Right cardiac atrium (tissue), 5 donors: ENCODE measurements at regions not wholly inside any gene's neighbourhood (a gene's known extent, or its start where the extent isn't known, plus 50 kb on each side); places are given as distances from the start of the nearest gene placed in this dataset.
"Not testable (repeated sequence)": the region's sequence is repeated elsewhere in the genome, so short reads cannot be mapped to it uniquely, and the experiment has no call there.

Source experiments
- ATAC-seq, 2 donors: fragments of 200-7000 bp; cut with Tn5 transposase; one replicate each; pipeline versions ENCODE4 v1.8.0 to v1.9.1; 2020; ENCODE audit warnings: moderate library complexity in 2 of 2, mild to moderate bottlenecking in 1 of 2
- DNase-seq, 3 donors: peaks; one replicate each; pipeline ENCODE4 v3.0.0-alpha.2; 2020
- H3K27ac ChIP-seq: one replicate; pipeline ENCODE4 v1.5.1; 2013; ENCODE audit warnings: mild to moderate bottlenecking, low read length, control low read depth, moderate library complexity
- H3K27me3 ChIP-seq: one replicate; pipeline ENCODE4 v1.6.1; 2013; ENCODE audit not compliant: control insufficient read depth, insufficient read depth
- H3K4me1 ChIP-seq: one replicate; pipeline ENCODE4 v1.6.1; 2013; ENCODE audit warnings: low read length; ENCODE audit not compliant: control insufficient read depth, insufficient read depth
- H3K4me3 ChIP-seq: one replicate; pipeline ENCODE4 v1.5.1; 2013; ENCODE audit warnings: low read length, control low read depth
- H3K9me3 ChIP-seq: one replicate; pipeline ENCODE4 v1.6.1; 2013; ENCODE audit warnings: low read length; ENCODE audit not compliant: control insufficient read depth
- WGBS: extraction: QIAGEN DNeasy Blood & Tissue Kit; methylation state at CpG from one replicate; pipeline ENCODE4 v1.1.7; 2013; 5-methylcytosine and 5-hydroxymethylcytosine counted together
- intact Hi-C, 4 donors: fragments of 100-400 bp; cut with DNase I; formaldehyde crosslinking; loops; one replicate each; pipeline versions ENCODE4 v1.11.0 to v1.14.0; 2022 to 2023
- donor health status: healthy with polysubstance abuse.
- donor health status: DM: no; HTN: yes; CAD: no.
- donor health status: DM: no; HTN: no; CAD: no.
- donor health status: DM: no; HTN: yes; CAD: no; lungs with severe emphysema.
- donor health status: DM: yes; HTN: yes; CAD: no.

GRCh38 chr16:10272250-10272854 lies 90.1 kb upstream of the GRIN2A start:
- H3K4me1 ChIP-seq, H3K4me3 ChIP-seq, H3K27ac ChIP-seq, intact Hi-C loops, ATAC-seq, H3K9me3 ChIP-seq, H3K27me3 ChIP-seq, DNase-seq: not testable (repeated sequence)
- 90% methylated on average over 6 of the region's 6 CpGs for WGBS

- WGBS = 89% methylated on average over 13 of the region's 13 CpGs
- DNase-seq, H3K4me3 ChIP-seq, H3K27ac ChIP-seq, intact Hi-C loops, H3K9me3 ChIP-seq, H3K4me1 ChIP-seq, ATAC-seq, H3K27me3 ChIP-seq: not testable (repeated sequence)
Measured at GRCh38 chr16:10275214-10275996, 93.2 kb upstream of the GRIN2A start.

- ATAC-seq (no peak), DNase-seq (no peak)
- Histone ChIP-seq H3K4me1 (no peaks in the 10 kb centered on the region), H3K27me3 (no peaks in the 10 kb centered on the region), H3K27ac (no peak overlapping the region), H3K9me3 (peaks cover 3% of the 10 kb centered on the region), H3K4me3 (no peak overlapping the region)
- intact Hi-C loops = no loop called here
- 85% methylated on average over 18 of the region's 18 CpGs for WGBS
Measured at GRCh38 chr16:10277597-10277996, 95.4 kb upstream of the GRIN2A start.

GRCh38 chr16:10280262-10281170 lies 98.3 kb upstream of the GRIN2A start:
- Histone ChIP-seq H3K27me3 (no peaks in the 10 kb centered on the region), H3K27ac (no peak overlapping the region), H3K4me1 (no peaks in the 10 kb centered on the region), H3K9me3 (peaks cover 3% of the 10 kb centered on the region), H3K4me3 (no peak overlapping the region)
- DNase-seq (no peak), ATAC-seq (no peak)
- 49% methylated on average over 11 of the region's 11 CpGs for WGBS
- intact Hi-C loops = no loop called here

DNA sequence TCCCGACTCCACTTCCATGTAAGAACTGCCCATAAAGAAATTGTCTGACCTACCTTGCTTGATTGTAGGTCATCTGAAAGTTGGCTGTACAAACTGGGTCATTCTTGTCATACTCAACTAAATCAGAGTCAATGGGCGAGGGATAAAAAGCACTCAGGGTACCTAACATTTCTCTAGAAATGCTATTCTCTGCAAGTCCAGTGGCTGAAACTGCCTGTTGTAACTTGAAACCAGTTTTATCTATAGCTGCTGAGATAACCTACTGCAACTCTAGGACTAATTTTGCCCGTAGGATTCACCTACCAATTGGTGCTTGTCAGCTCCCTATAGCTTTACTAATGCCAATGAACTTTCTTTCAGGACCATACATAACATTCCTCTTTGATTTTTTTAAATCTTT lies 100.1 kb upstream of the GRIN2A start:
- Histone ChIP-seq H3K9me3 (peaks cover 3% of the 10 kb centered on the region), H3K27ac (no peak overlapping the region), H3K4me1 (no peaks in the 10 kb centered on the region), H3K4me3 (no peak overlapping the region), H3K27me3 (no peaks in the 10 kb centered on the region)
- DNase-seq (no peak), ATAC-seq (no peak)
- intact Hi-C loops = no loop called here
- WGBS = 46% methylated on average over 3 of the region's 3 CpGs

GRCh38 chr16:10283246-10283645 lies 101.0 kb upstream of the GRIN2A start:
- H3K27ac ChIP-seq, H3K27me3 ChIP-seq, H3K4me1 ChIP-seq, ATAC-seq, H3K4me3 ChIP-seq, intact Hi-C loops, H3K9me3 ChIP-seq, DNase-seq: not testable (repeated sequence)
- WGBS = 70% methylated on average over 8 of the region's 8 CpGs

GRCh38 chr16:10290467-10291105 lies 95.3 kb upstream of the ATF7IP2 start:
- WGBS = 88% methylated on average over 1 of the region's 2 CpGs
- not testable (repeated sequence) for ATAC-seq

GRCh38 chr16:10292197-10292596 lies 93.7 kb upstream of the ATF7IP2 start:
- DNase-seq, H3K27ac ChIP-seq, H3K4me3 ChIP-seq, ATAC-seq, intact Hi-C loops, H3K27me3 ChIP-seq, H3K9me3 ChIP-seq, H3K4me1 ChIP-seq: not testable (repeated sequence)
- WGBS = 82% methylated on average over 9 of the region's 9 CpGs

More at GRCh38 chr16:10290467-10291105, 95.3 kb upstream of the ATF7IP2 start:
- H3K27ac ChIP-seq, H3K4me3 ChIP-seq, H3K4me1 ChIP-seq, intact Hi-C loops, DNase-seq, H3K9me3 ChIP-seq, H3K27me3 ChIP-seq: not testable (repeated sequence)

DNA sequence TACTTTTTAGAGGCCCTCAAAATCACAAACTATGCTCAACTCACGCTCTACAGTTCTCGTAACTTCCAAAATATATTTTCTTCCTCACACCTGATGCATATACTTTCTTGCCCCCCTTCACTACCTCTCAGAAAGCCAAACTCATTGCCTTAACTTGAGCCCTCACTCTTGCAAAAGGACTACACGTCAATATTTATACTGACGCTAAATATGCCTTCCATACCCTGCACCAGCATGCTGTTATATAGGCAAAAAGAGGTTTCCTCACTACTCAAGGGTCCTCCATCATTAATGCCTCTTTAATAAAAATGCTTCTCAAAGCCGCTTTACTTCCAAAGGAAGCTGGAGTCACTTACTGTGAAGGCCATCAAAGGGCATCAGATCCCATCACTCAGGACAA lies 92.9 kb upstream of the ATF7IP2 start:
- H3K4me3 ChIP-seq, intact Hi-C loops, H3K4me1 ChIP-seq, DNase-seq, ATAC-seq, H3K27ac ChIP-seq, H3K9me3 ChIP-seq, H3K27me3 ChIP-seq: not testable (repeated sequence)
- 76% methylated on average over 5 of the region's 5 CpGs for WGBS

DNA sequence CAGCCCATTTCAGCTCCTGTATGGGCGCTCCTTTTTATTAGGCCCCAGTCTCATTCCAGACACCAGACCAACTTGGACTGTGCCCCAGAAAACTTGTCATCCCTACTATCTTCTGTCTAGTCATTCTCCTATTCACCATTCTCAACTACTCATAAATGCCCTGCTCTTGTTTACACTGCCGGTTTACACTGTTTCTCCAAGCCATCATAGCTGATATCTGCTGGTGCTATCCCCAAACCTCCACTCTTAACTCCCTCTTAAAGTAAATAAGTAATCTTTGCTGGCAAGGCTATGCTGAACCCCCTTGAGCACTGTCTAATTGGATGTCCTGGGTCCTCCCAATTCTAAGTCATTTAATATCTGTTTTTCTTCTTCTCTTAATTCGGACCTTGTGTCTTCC lies 91.7 kb upstream of the ATF7IP2 start:
- DNase-seq, H3K27ac ChIP-seq, H3K4me1 ChIP-seq, H3K4me3 ChIP-seq, ATAC-seq, H3K9me3 ChIP-seq, H3K27me3 ChIP-seq, intact Hi-C loops: not testable (repeated sequence)
- 78% methylated on average over 3 of the region's 3 CpGs for WGBS
